ENCODE measurements at regions not wholly inside any gene's neighbourhood (a gene's known extent, or its start where the extent isn't known, plus 50 kb on each side); places are given as distances from the start of the nearest gene placed in this dataset.

GRCh38 chr10:118950190-118950680 is 79.3 kb upstream of the NANOS1 start:
- Mint-ChIP-seq H3K4me3 (no peak overlapping the region), H3K9me3 (no peaks in the 10 kb centered on the region), H3K27me3 (ENCODE audit: low read depth) (peaks cover 3% of the 10 kb centered on the region), H3K4me1 (peaks cover 42% of the 10 kb centered on the region), H3K36me3 (ENCODE audit: low read depth) (no peaks in the 10 kb centered on the region), H3K27ac (no peak overlapping the region)
- TF ChIP-seq CTCF (IDR thresholded peaks at IDR 0.05; ENCODE audit: unreplicated experiment in 3 of 3), result no peak

GRCh38 chr10:118950997-118951637 is 78.4 kb upstream of the NANOS1 start:
- Mint-ChIP-seq H3K27me3 (ENCODE audit: low read depth) (peaks cover 3% of the 10 kb centered on the region), H3K27ac (no peak overlapping the region)

GRCh38 chr10:118952493-118953295 is 76.8 kb upstream of the NANOS1 start:
- H3K9me3 Mint-ChIP-seq, result no peaks in the 10 kb centered on the region
- no peak overlapping the region for H3K27ac Mint-ChIP-seq
- no peak for TF ChIP-seq CTCF (IDR thresholded peaks at IDR 0.05; ENCODE audit: unreplicated experiment in 3 of 3)
- H3K4me3 Mint-ChIP-seq, result no peak overlapping the region
- no peaks in the 10 kb centered on the region for H3K36me3 Mint-ChIP-seq (ENCODE audit: low read depth)
- peaks cover 8% of the 10 kb centered on the region for H3K27me3 Mint-ChIP-seq (ENCODE audit: low read depth)
- peaks cover 52% of the 10 kb centered on the region for H3K4me1 Mint-ChIP-seq

More at GRCh38 chr10:118950997-118951637, 78.4 kb upstream of the NANOS1 start:
- Mint-ChIP-seq H3K4me3 (no peak overlapping the region), H3K36me3 (ENCODE audit: low read depth) (no peaks in the 10 kb centered on the region), H3K4me1 (peaks cover 47% of the 10 kb centered on the region), H3K9me3 (no peaks in the 10 kb centered on the region)
- no peak for TF ChIP-seq CTCF (IDR thresholded peaks at IDR 0.05; ENCODE audit: unreplicated experiment in 3 of 3)

- Mint-ChIP-seq H3K9me3 (no peaks in the 10 kb centered on the region), H3K4me3 (no peak overlapping the region), H3K27ac (peak overlapping the region in 1 of 3 experiments; percentile 78), H3K4me1 (peaks cover 52% of the 10 kb centered on the region), H3K36me3 (ENCODE audit: low read depth) (no peaks in the 10 kb centered on the region), H3K27me3 (ENCODE audit: low read depth) (peaks cover 8% of the 10 kb centered on the region)
- TF ChIP-seq CTCF (IDR thresholded peaks at IDR 0.05; ENCODE audit: unreplicated experiment in 3 of 3), result no peak
These were observed 75.7 kb upstream of the NANOS1 start for GRCh38 chr10:118953598-118954393.

- Mint-ChIP-seq H3K36me3 (ENCODE audit: low read depth) (no peaks in the 10 kb centered on the region), H3K4me1 (peaks cover 52% of the 10 kb centered on the region), H3K27me3 (ENCODE audit: low read depth) (peaks cover 8% of the 10 kb centered on the region), H3K27ac (no peak overlapping the region), H3K4me3 (no peak overlapping the region), H3K9me3 (no peaks in the 10 kb centered on the region)
- no peak for TF ChIP-seq CTCF (IDR thresholded peaks at IDR 0.05; ENCODE audit: unreplicated experiment in 3 of 3)
These were observed 74.0 kb upstream of the NANOS1 start for GRCh38 chr10:118955531-118955930.
